MCF 10A (cell line): ENCODE measurements at regions not wholly inside any gene's neighbourhood (a gene's known extent, or its start where the extent isn't known, plus 50 kb on each side); places are given as distances from the start of the nearest gene placed in this dataset.

Source experiments
- BruUV-seq: library from RNA; stranded (reverse); fragments of 400-500 nt; replicated peaks from 2 replicates; lab custom pipeline; 2021; lab: Mats Ljungman, UMichigan
- CTCF ChIA-PET: fragments of 300-600 bp; sonication (Branson Sonifier 250); formaldehyde crosslinking; extraction: SDS; loops from one replicate; lab custom pipeline; 2021; ENCODE audit warnings: antibody characterized with exemption, inconsistent platforms; lab: Yijun Ruan, JAX
- POLR2A ChIA-PET: fragments of 300-600, 350-650 bp; sonication (Branson Sonifier 250); formaldehyde crosslinking; extraction: SDS; loops from one replicate; lab custom pipeline; 2020; ENCODE audit warnings: antibody characterized with exemption, inconsistent platforms; lab: Yijun Ruan, JAX
- DNase-seq: peaks from one replicate; pipeline ENCODE4 v3.0.0-alpha.2; 2018; ENCODE audit not compliant: unreplicated experiment
- H3K27ac Mint-ChIP-seq: one replicate; pipeline ENCODE4 v1.8.0; 2022; ENCODE audit warnings: mild to moderate bottlenecking, low read depth, mixed read lengths; ENCODE audit not compliant: unreplicated experiment
- H3K27me3 Mint-ChIP-seq: one replicate; pipeline ENCODE4 v1.8.0; 2022; ENCODE audit warnings: mixed read lengths; ENCODE audit not compliant: insufficient read depth, unreplicated experiment
- H3K36me3 Mint-ChIP-seq: one replicate; pipeline ENCODE4 v1.8.0; 2022; ENCODE audit warnings: mild to moderate bottlenecking, moderate library complexity, mixed read lengths; ENCODE audit not compliant: insufficient read depth, unreplicated experiment
- H3K4me1 Mint-ChIP-seq: one replicate; pipeline ENCODE4 v1.8.0; 2022; ENCODE audit warnings: mixed read lengths; ENCODE audit not compliant: insufficient read depth, unreplicated experiment
- H3K4me3 Mint-ChIP-seq: one replicate; pipeline ENCODE4 v1.8.0; 2022; ENCODE audit warnings: mild to moderate bottlenecking, moderate library complexity, mixed read lengths; ENCODE audit not compliant: unreplicated experiment
- H3K9me3 Mint-ChIP-seq: one replicate; pipeline ENCODE4 v1.8.0; 2022; ENCODE audit warnings: mixed read lengths; ENCODE audit not compliant: unreplicated experiment
- intact Hi-C: fragments of 100-400 bp; cut with micrococcal nuclease; formaldehyde crosslinking; loops from 2 replicates; pipeline ENCODE4 v1.14.1; 2022
- TF ChIP-seq, protein P1 (sequence below): fragments of 200-600 bp; IDR thresholded peaks from one replicate; pipeline ENCODE4 v1.8.0; 2022; ENCODE audit warnings: antibody characterized with exemption, mild to moderate bottlenecking; ENCODE audit not compliant: unreplicated experiment

- Mint-ChIP-seq H3K27ac (no peak overlapping the region), H3K4me1 (peaks cover 9% of the 10 kb centered on the region), H3K27me3 (no peaks in the 10 kb centered on the region), H3K4me3 (no peak overlapping the region), H3K36me3 (no peaks in the 10 kb centered on the region), H3K9me3 (no peaks in the 10 kb centered on the region)
- TF ChIP-seq, protein P1, sequence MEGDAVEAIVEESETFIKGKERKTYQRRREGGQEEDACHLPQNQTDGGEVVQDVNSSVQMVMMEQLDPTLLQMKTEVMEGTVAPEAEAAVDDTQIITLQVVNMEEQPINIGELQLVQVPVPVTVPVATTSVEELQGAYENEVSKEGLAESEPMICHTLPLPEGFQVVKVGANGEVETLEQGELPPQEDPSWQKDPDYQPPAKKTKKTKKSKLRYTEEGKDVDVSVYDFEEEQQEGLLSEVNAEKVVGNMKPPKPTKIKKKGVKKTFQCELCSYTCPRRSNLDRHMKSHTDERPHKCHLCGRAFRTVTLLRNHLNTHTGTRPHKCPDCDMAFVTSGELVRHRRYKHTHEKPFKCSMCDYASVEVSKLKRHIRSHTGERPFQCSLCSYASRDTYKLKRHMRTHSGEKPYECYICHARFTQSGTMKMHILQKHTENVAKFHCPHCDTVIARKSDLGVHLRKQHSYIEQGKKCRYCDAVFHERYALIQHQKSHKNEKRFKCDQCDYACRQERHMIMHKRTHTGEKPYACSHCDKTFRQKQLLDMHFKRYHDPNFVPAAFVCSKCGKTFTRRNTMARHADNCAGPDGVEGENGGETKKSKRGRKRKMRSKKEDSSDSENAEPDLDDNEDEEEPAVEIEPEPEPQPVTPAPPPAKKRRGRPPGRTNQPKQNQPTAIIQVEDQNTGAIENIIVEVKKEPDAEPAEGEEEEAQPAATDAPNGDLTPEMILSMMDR = no peak
- POLR2A ChIA-PET = no interaction called here
- no TSS peak for BruUV-seq
- no peak for DNase-seq
- intact Hi-C loops = no loop called here
- CTCF ChIA-PET = no interaction called here
These were observed 202.4 kb downstream of the SAMD5 start for GRCh38 chr6:147710890-147711289.

DNA sequence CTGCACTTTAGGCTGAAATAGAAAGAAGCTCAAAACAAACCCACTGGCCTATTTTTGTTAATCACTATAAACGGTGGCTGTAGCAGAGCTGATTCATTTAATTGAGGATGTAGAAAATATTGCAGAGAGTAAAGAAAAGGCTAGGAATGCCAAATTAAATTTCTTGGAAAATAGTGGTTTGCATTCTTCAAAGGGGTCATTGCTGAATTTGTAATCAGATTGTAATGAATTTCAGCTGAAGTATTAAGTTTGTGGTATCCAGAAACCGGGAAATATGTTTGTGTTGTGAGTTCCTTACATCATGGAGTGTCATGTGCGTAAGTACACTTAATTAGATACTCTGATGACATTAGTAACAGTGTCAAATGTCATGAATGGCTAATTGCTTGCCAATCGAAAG is 203.0 kb downstream of the SAMD5 start:
- H3K36me3 Mint-ChIP-seq = no peaks in the 10 kb centered on the region
- DNase-seq = no peak
- POLR2A ChIA-PET = no interaction called here
- no peaks in the 10 kb centered on the region for H3K9me3 Mint-ChIP-seq
- intact Hi-C loops = no loop called here
- no peak overlapping the region for H3K4me3 Mint-ChIP-seq
- no TSS peak for BruUV-seq
- TF ChIP-seq, protein P1 = no peak
- CTCF ChIA-PET = no interaction called here
- peaks cover 9% of the 10 kb centered on the region for H3K4me1 Mint-ChIP-seq
- no peaks in the 10 kb centered on the region for H3K27me3 Mint-ChIP-seq
- H3K27ac Mint-ChIP-seq = no peak overlapping the region

- H3K4me3 Mint-ChIP-seq = no peak overlapping the region
These were observed 204.4 kb downstream of the SAMD5 start for GRCh38 chr6:147712841-147713240.

DNA sequence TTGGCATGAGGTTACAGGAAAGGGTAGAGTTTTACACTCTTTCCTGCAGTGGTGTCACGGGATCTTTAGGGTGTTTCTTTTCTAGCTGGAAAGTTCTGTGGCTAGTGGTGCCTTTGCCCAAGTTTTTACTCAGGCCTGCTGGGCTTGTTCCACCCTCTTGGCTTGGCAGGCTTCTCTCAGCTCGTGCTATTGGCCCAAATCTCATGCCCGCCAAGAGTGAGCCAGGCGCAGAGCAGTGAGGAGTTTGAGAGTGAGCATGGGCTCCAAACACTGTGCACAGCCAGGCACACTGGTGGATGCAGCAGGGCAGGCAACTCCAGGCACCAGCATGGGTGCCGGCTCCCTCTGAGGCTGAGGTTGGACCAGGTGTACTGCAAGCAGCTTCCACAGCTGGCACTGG is 206.5 kb downstream of the SAMD5 start:
- POLR2A ChIA-PET = no interaction called here
- Mint-ChIP-seq H3K4me1 (peaks cover 6% of the 10 kb centered on the region), H3K27me3 (no peaks in the 10 kb centered on the region), H3K36me3 (no peaks in the 10 kb centered on the region), H3K4me3 (no peak overlapping the region), H3K27ac (no peak overlapping the region), H3K9me3 (no peaks in the 10 kb centered on the region)
- no peak for DNase-seq
- no TSS peak for BruUV-seq
- CTCF ChIA-PET = no interaction called here
- intact Hi-C loops = no loop called here
- TF ChIP-seq, protein P1 = no peak

More at GRCh38 chr6:147712841-147713240, 204.4 kb downstream of the SAMD5 start:
- BruUV-seq = no TSS peak
- TF ChIP-seq, protein P1 = no peak
- no peaks in the 10 kb centered on the region for H3K9me3 Mint-ChIP-seq
- no peaks in the 10 kb centered on the region for H3K27me3 Mint-ChIP-seq
- intact Hi-C loops = no loop called here
- CTCF ChIA-PET = no interaction called here
- H3K4me1 Mint-ChIP-seq = peaks cover 14% of the 10 kb centered on the region
- no peak overlapping the region for H3K27ac Mint-ChIP-seq
- H3K36me3 Mint-ChIP-seq = no peaks in the 10 kb centered on the region
- POLR2A ChIA-PET = no interaction called here
- no peak for DNase-seq
